ENCODE measurements at regions not wholly inside any gene's neighbourhood (a gene's known extent, or its start where the extent isn't known, plus 50 kb on each side); places are given as distances from the start of the nearest gene placed in this dataset.
"Not testable (repeated sequence)": the region's sequence is repeated elsewhere in the genome, so short reads cannot be mapped to it uniquely, and the experiment has no call there.

DNA sequence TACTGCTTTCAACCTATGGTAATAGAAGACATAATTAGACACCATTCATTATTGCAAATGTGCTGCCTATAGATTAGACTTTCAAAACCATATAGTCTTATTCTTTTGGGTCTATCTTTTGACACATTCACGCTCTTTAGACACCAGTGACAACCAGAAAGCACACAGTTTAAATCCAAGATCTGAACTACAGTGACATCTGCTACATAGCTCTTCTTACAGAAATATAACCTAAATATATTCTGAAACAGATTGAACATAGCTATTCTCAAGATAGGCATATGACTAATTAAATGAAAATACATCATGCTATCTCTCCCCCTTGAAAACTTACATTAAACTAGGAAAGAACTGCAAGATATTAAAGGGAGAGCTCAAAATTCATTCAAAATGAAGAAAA, 514.2 kb upstream of the SLITRK6 start:
- DNase-seq (ENCODE audit: low spot score) = no peak
- in situ Hi-C loops (cut with MboI; ENCODE audit: low pct_unique_long_range_greater_than_20kb, low sequenced_read_pairs, unreplicated experiment) = no loop called here
- TF ChIP-seq, protein P1, sequence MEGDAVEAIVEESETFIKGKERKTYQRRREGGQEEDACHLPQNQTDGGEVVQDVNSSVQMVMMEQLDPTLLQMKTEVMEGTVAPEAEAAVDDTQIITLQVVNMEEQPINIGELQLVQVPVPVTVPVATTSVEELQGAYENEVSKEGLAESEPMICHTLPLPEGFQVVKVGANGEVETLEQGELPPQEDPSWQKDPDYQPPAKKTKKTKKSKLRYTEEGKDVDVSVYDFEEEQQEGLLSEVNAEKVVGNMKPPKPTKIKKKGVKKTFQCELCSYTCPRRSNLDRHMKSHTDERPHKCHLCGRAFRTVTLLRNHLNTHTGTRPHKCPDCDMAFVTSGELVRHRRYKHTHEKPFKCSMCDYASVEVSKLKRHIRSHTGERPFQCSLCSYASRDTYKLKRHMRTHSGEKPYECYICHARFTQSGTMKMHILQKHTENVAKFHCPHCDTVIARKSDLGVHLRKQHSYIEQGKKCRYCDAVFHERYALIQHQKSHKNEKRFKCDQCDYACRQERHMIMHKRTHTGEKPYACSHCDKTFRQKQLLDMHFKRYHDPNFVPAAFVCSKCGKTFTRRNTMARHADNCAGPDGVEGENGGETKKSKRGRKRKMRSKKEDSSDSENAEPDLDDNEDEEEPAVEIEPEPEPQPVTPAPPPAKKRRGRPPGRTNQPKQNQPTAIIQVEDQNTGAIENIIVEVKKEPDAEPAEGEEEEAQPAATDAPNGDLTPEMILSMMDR (IDR thresholded peaks at IDR 0.05; ENCODE audit: extremely low read depth, insufficient read depth, missing control alignments) = no peak

DNA sequence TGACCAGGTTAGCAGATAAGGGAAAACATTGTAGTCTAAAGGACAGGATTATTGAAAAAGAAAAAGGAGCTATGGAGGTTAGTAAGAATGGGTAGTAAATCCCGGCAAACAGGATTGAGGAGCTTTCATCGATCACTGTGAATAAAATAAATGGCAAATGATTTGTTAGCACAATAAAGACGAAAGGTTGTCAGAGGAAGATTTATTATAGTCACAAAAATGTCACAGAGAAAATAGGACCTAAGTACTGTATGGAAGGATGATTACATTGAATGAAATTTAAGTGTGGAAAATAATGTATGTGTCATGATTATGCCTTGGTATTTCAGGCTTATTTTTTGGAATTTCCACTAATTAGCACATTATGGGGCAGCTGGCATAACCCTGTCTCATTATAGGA, 519.2 kb upstream of the SLITRK6 start:
- TF ChIP-seq, protein P1 (IDR thresholded peaks at IDR 0.05; ENCODE audit: extremely low read depth, insufficient read depth, missing control alignments) = no peak
- no peak for DNase-seq (ENCODE audit: low spot score)
- in situ Hi-C loops (cut with MboI; ENCODE audit: low pct_unique_long_range_greater_than_20kb, low sequenced_read_pairs, unreplicated experiment) = no loop called here

DNA sequence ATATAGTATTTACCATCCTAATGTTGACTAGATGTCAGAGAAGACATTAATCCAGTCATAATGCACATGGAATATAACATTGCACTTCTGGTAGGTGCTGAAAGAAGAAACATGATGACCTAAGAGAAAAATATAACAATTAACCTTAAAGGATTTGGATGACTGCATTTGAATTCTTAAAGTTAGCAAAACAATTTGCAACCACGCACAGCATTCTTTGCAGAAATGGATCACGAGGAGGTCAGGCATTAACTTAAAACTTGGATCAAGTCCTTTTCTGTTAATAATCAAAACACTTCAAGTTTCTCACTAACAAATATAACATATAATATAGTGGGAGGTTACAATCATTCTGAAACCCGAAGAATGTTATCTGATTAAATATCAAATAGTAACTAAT, 525.0 kb upstream of the SLITRK6 start:
- in situ Hi-C loops (cut with MboI; ENCODE audit: low pct_unique_long_range_greater_than_20kb, low sequenced_read_pairs, unreplicated experiment) = no loop called here
- TF ChIP-seq, protein P1 (IDR thresholded peaks at IDR 0.05; ENCODE audit: extremely low read depth, insufficient read depth, missing control alignments) = no peak
- DNase-seq (ENCODE audit: low spot score) = no peak

DNA sequence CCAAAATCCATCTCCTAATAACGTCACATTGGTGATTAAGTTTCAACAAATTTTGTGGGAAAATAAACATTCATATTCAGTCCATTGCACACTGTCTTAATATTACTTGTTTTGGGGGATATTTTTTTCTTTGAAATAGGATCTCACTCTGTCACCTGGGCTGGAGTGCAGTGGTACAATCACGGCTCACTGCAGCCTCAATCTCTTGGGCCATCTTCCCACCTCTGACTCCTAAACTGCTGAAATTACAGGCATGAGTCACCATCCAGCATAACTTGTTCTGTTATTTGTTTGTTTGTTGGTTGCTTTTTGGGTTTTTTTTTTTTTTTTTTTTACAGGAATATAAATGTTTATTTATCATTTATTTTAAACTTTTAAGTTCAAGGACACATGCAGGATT, 556.1 kb upstream of the SLITRK6 start:
- TF ChIP-seq, protein P1 (IDR thresholded peaks at IDR 0.05; ENCODE audit: extremely low read depth, insufficient read depth, missing control alignments) = no peak
- in situ Hi-C loops (cut with MboI; ENCODE audit: low pct_unique_long_range_greater_than_20kb, low sequenced_read_pairs, unreplicated experiment) = no loop called here
- DNase-seq (ENCODE audit: low spot score) = no peak

DNA sequence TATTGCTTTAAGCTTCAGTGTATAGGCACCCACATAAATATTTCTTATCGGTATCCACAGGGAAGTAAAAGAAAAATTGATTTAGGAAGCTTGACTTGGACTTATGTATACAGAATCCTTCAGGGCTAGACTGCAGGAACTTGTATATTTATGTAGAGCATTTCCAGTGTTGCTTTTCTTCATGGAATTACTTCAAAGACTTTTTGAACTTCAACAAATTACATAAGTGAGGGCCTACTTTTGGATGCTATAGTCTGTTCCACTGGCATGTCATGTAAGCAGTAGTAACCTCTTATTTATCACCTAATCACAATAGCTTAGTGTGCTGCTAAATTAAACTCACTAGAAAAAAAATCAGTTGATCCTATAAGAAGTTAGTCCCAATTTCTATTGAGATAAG, 557.9 kb upstream of the SLITRK6 start:
- in situ Hi-C loops (cut with MboI; ENCODE audit: low pct_unique_long_range_greater_than_20kb, low sequenced_read_pairs, unreplicated experiment) = no loop called here
- DNase-seq (ENCODE audit: low spot score) = no peak
- TF ChIP-seq, protein P1 (IDR thresholded peaks at IDR 0.05; ENCODE audit: extremely low read depth, insufficient read depth, missing control alignments) = no peak

DNA sequence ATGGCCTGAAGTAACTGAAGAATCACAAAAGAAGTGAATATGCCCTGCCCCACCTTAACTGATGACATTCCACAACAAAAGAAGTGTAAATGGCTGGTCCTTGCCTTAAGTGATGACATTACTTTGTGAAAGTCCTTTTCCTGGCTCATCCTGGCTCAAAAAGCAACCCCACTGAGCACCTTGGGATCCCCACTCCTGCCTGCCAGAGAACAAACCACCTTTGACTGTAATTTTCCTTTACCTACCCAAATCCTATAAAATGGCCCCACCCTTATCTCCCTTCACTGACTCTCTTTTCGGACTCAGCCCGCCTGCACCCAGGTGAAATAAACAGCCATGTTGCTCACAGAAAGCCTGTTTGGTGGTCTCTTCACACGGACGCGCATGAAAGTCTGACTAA, 564.5 kb upstream of the SLITRK6 start:
- not testable (repeated sequence) for DNase-seq (ENCODE audit: low spot score)

DNA sequence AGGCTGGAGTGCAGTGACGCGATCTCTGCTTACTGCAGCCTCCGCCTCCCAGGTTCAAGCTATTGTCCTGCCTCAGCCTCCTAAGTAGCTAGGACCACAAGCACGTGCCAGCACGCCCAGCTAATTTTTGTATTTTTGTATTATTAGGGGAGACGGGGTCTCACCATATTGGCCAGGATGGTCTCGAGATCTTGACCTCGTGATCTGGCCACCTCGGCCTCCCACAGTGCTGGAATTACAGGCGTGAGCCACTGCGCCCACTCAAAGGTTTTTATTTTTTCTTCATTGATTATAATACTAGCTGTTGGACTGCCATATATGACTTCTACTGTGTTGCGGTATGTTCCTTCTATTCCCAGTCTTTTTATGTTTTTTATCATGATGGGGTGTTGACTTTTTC, 569.7 kb upstream of the SLITRK6 start:
- in situ Hi-C loops (cut with MboI; ENCODE audit: low pct_unique_long_range_greater_than_20kb, low sequenced_read_pairs, unreplicated experiment) = no loop called here
- TF ChIP-seq, protein P1 (IDR thresholded peaks at IDR 0.05; ENCODE audit: extremely low read depth, insufficient read depth, missing control alignments) = no peak
- no peak for DNase-seq (ENCODE audit: low spot score)

More for the DNA sequence above, 564.5 kb upstream of the SLITRK6 start:
- in situ Hi-C loops (cut with MboI; ENCODE audit: low pct_unique_long_range_greater_than_20kb, low sequenced_read_pairs, unreplicated experiment) = not testable (repeated sequence)

Data from GM13977 (cell line).